NT2/D1 (cell line): ENCODE measurements at regions not wholly inside any gene's neighbourhood (a gene's known extent, or its start where the extent isn't known, plus 50 kb on each side); places are given as distances from the start of the nearest gene placed in this dataset.
"Not testable (repeated sequence)": the region's sequence is repeated elsewhere in the genome, so short reads cannot be mapped to it uniquely, and the experiment has no call there.

Experiments used
- DNase-seq: peaks from one replicate; pipeline ENCODE4 v3.0.0-alpha.2; 2011; ENCODE audit warnings: low read depth, low spot score
- H3K27me3 ChIP-seq: 2 replicates; pipeline ENCODE4 v1.6.0; 2011; ENCODE audit warnings: mild to moderate bottlenecking; ENCODE audit not compliant: insufficient read length, insufficient read depth
- H3K36me3 ChIP-seq: 2 replicates; pipeline ENCODE4 v1.6.1; 2011; ENCODE audit warnings: mild to moderate bottlenecking, low read length, mixed read lengths; ENCODE audit not compliant: insufficient read depth, insufficient read length
- H3K4me1 ChIP-seq: 2 replicates; pipeline ENCODE4 v1.5.1; 2011; ENCODE audit not compliant: insufficient read depth, insufficient read length
- H3K4me3 ChIP-seq: 2 replicates; pipeline ENCODE4 v1.5.1; 2011; ENCODE audit warnings: low read depth; ENCODE audit not compliant: insufficient read length
- H3K9ac ChIP-seq: 2 replicates; pipeline ENCODE4 v1.6.0; 2011; ENCODE audit warnings: low read depth; ENCODE audit not compliant: insufficient read length
- H3K9me3 ChIP-seq: 2 replicates; pipeline ENCODE4 v1.5.1; 2011; ENCODE audit warnings: mild to moderate bottlenecking, low read length; ENCODE audit not compliant: insufficient read depth
- SUZ12 ChIP-seq: IDR thresholded peaks from 2 replicates; pipeline ENCODE4 v1.6.1; 2011; ENCODE audit not compliant: insufficient read length, insufficient read depth; ENCODE audit errors: extremely low read depth
- YY1 ChIP-seq: IDR thresholded peaks from 2 replicates; pipeline ENCODE4 v1.6.1; 2011; ENCODE audit not compliant: insufficient read length, insufficient read depth
- ZNF274 ChIP-seq: IDR thresholded peaks from 2 replicates; pipeline ENCODE4 v1.6.1; 2011; ENCODE audit warnings: mild to moderate bottlenecking, low read depth, low read length

GRCh38 chr16:13338044-13338443, 436.6 kb downstream of the SHISA9 start:
- no peak for TF ChIP-seq SUZ12
- H3K4me3 ChIP-seq: no peak overlapping the region
- no peaks in the 10 kb centered on the region for H3K36me3 ChIP-seq
- no peak overlapping the region for H3K9ac ChIP-seq
- no peaks in the 10 kb centered on the region for H3K27me3 ChIP-seq
- peaks cover 28% of the 10 kb centered on the region; the same call in 1 of the 2 replicates for H3K9me3 ChIP-seq
- DNase-seq: no peak
- H3K4me1 ChIP-seq: peaks cover 3% of the 10 kb centered on the region

GRCh38 chr16:13342675-13343074, 441.3 kb downstream of the SHISA9 start:
- Histone ChIP-seq H3K4me3 (no peak overlapping the region), H3K36me3 (no peaks in the 10 kb centered on the region), H3K9me3 (peaks cover 13% of the 10 kb centered on the region; the same call in 1 of the 2 replicates), H3K9ac (no peak overlapping the region), H3K4me1 (no peaks in the 10 kb centered on the region), H3K27me3 (no peaks in the 10 kb centered on the region)
- TF ChIP-seq YY1 (no peak), ZNF274 (no peak), SUZ12 (no peak)
- no peak for DNase-seq

GRCh38 chr16:13344001-13344400, 442.6 kb downstream of the SHISA9 start:
- Histone ChIP-seq H3K4me3 (no peak overlapping the region), H3K9me3 (peaks cover 12% of the 10 kb centered on the region; the same call in 1 of the 2 replicates), H3K36me3 (no peaks in the 10 kb centered on the region), H3K9ac (no peak overlapping the region), H3K4me1 (no peaks in the 10 kb centered on the region), H3K27me3 (no peaks in the 10 kb centered on the region)
- no peak for TF ChIP-seq YY1
- TF ChIP-seq ZNF274: no peak
- TF ChIP-seq SUZ12: no peak
- DNase-seq: no peak

- no peak for TF ChIP-seq ZNF274
- TF ChIP-seq SUZ12: no peak
- TF ChIP-seq YY1: no peak
- Histone ChIP-seq H3K4me3 (no peak overlapping the region), H3K9ac (no peak overlapping the region), H3K27me3 (no peaks in the 10 kb centered on the region), H3K4me1 (no peaks in the 10 kb centered on the region), H3K36me3 (no peaks in the 10 kb centered on the region), H3K9me3 (peaks cover 29% of the 10 kb centered on the region; the same call in 1 of the 2 replicates)
- no peak for DNase-seq
Measured at GRCh38 chr16:13348416-13348815, 447.0 kb downstream of the SHISA9 start.

GRCh38 chr16:13350000-13350399, 448.6 kb downstream of the SHISA9 start:
- Histone ChIP-seq H3K9me3 (peaks cover 29% of the 10 kb centered on the region; the same call in 1 of the 2 replicates), H3K4me3 (no peak overlapping the region), H3K9ac (no peak overlapping the region), H3K27me3 (no peaks in the 10 kb centered on the region), H3K4me1 (no peaks in the 10 kb centered on the region), H3K36me3 (no peaks in the 10 kb centered on the region)
- no peak for DNase-seq
- TF ChIP-seq ZNF274: no peak

- H3K27me3 ChIP-seq: no peaks in the 10 kb centered on the region
- H3K9me3 ChIP-seq: peaks cover 29% of the 10 kb centered on the region; the same call in 1 of the 2 replicates
- DNase-seq: no peak
- H3K9ac ChIP-seq: no peak overlapping the region
- no peaks in the 10 kb centered on the region for H3K36me3 ChIP-seq
- H3K4me3 ChIP-seq: no peak overlapping the region
- no peaks in the 10 kb centered on the region for H3K4me1 ChIP-seq
- TF ChIP-seq ZNF274 (no peak), YY1 (no peak), SUZ12 (no peak)
Measured at GRCh38 chr16:13351181-13351580, 449.8 kb downstream of the SHISA9 start.

- Histone ChIP-seq H3K4me3 (no peak overlapping the region), H3K36me3 (no peaks in the 10 kb centered on the region), H3K9ac (no peak overlapping the region), H3K9me3 (peaks cover 29% of the 10 kb centered on the region; the same call in 1 of the 2 replicates), H3K4me1 (no peaks in the 10 kb centered on the region), H3K27me3 (no peaks in the 10 kb centered on the region)
- no peak for TF ChIP-seq YY1
- TF ChIP-seq SUZ12: no peak
- no peak for TF ChIP-seq ZNF274
- no peak for DNase-seq
Measured at GRCh38 chr16:13351601-13352217, 450.3 kb downstream of the SHISA9 start.

- H3K4me3 ChIP-seq, H3K36me3 ChIP-seq, H3K9ac ChIP-seq, H3K4me1 ChIP-seq, H3K27me3 ChIP-seq: not testable (repeated sequence)
- H3K9me3 ChIP-seq: peaks cover 29% of the 10 kb centered on the region; the same call in 1 of the 2 replicates
- DNase-seq: peak; percentile 32
Measured at GRCh38 chr16:13352796-13353195, 451.4 kb downstream of the SHISA9 start.

- not testable (repeated sequence) for H3K27me3 ChIP-seq, DNase-seq, H3K4me3 ChIP-seq, H3K36me3 ChIP-seq, H3K4me1 ChIP-seq, H3K9ac ChIP-seq
- H3K9me3 ChIP-seq: peaks cover 23% of the 10 kb centered on the region
Measured at GRCh38 chr16:13357842-13358241, 456.4 kb downstream of the SHISA9 start.
